ENCODE measurements at regions not wholly inside any gene's neighbourhood (a gene's known extent, or its start where the extent isn't known, plus 50 kb on each side); places are given as distances from the start of the nearest gene placed in this dataset.
"Not testable (repeated sequence)": the region's sequence is repeated elsewhere in the genome, so short reads cannot be mapped to it uniquely, and the experiment has no call there.

GRCh38 chr17:21488043-21488442 lies 111.9 kb downstream of the KCNJ12 start:
- not testable (repeated sequence) for TF ChIP-seq PBX3 (IDR thresholded peaks at IDR 0.05; ENCODE audit: insufficient replicate concordance, low read depth, low read length); MYC (IDR thresholded peaks at IDR 0.05; ENCODE audit: insufficient read depth, insufficient read length, insufficient replicate concordance, low read length, severe bottlenecking); CTCF (IDR thresholded peaks at IDR 0.05 in 2 of 3, conservative IDR thresholded peaks at IDR 0.05 in 1 of 3; ENCODE audit: control insufficient read depth in 2 of 3, extremely low read depth in 1 of 3, insufficient read depth in 1 of 3, low read depth in 3 of 3, low read length in 3 of 3); EZH2 (IDR thresholded peaks at IDR 0.05; ENCODE audit: borderline replicate concordance, control insufficient read depth, low read depth, low read length)
